SK-N-SH treated with all-trans-retinoic acid at 6 μM for 48 hours (cell line): ENCODE measurements at regions not wholly inside any gene's neighbourhood (a gene's known extent, or its start where the extent isn't known, plus 50 kb on each side); places are given as distances from the start of the nearest gene placed in this dataset.

ENCODE experiments used
- ATAC-seq: fragments of 200-7000 bp; cut with Tn5 transposase; 3 replicates; pipeline ENCODE4 v1.9.1; 2020; ENCODE audit warnings: mild to moderate bottlenecking, moderate library complexity
- ARNTL ChIP-seq: fragments of 450-650 bp; formaldehyde crosslinking; IDR thresholded peaks from 2 replicates; pipeline ENCODE4 v1.5.0; 2020; ENCODE audit warnings: low read depth, mild to moderate bottlenecking, moderate library complexity, borderline replicate concordance
- BACH2 ChIP-seq: fragments of 250-450 bp; sonication (Bioruptor Pico); IDR thresholded peaks from 2 replicates; pipeline ENCODE4 v1.9.0; 2021; ENCODE audit warnings: mild to moderate bottlenecking, borderline replicate concordance
- CREB5 ChIP-seq: fragments of 250-450 bp; sonication (Bioruptor Pico); IDR thresholded peaks from 2 replicates; pipeline ENCODE4 v1.5.1; 2020; ENCODE audit warnings: low read depth, mild to moderate bottlenecking, moderate library complexity
- CSDC2 ChIP-seq: fragments of 250-450 bp; sonication (Bioruptor Pico); IDR thresholded peaks from 2 replicates; pipeline ENCODE4 v1.5.0; 2020; ENCODE audit warnings: mild to moderate bottlenecking, moderate library complexity
- CSRNP3 ChIP-seq: fragments of 250-450 bp; sonication (Bioruptor Pico); IDR thresholded peaks from 2 replicates; pipeline ENCODE4 v1.5.1; 2021; ENCODE audit warnings: mild to moderate bottlenecking, moderate library complexity
- ESRRG ChIP-seq: fragments of 250-450 bp; sonication (Bioruptor Pico); IDR thresholded peaks from 2 replicates; pipeline ENCODE4 v1.6.1; 2021; ENCODE audit warnings: mild to moderate bottlenecking
- GLIS3 ChIP-seq: fragments of 250-450 bp; sonication (Bioruptor Pico); IDR thresholded peaks from 2 replicates; pipeline ENCODE4 v1.5.0; 2020; ENCODE audit warnings: mild to moderate bottlenecking, moderate library complexity
- ISL1 ChIP-seq: fragments of 250-450 bp; sonication (Bioruptor Pico); IDR thresholded peaks from 2 replicates; pipeline ENCODE4 v2.1.2; 2022; ENCODE audit warnings: mild to moderate bottlenecking, moderate library complexity
- OSR1 ChIP-seq: fragments of 250-450 bp; sonication (Bioruptor Pico); IDR thresholded peaks from 2 replicates; pipeline ENCODE4 v1.8.0; 2022; ENCODE audit warnings: moderate library complexity, mild to moderate bottlenecking, inconsistent platforms
- PATZ1 ChIP-seq: fragments of 250-450 bp; sonication (Bioruptor Pico); IDR thresholded peaks from 2 replicates; pipeline ENCODE4 v1.8.0; 2020; ENCODE audit warnings: mild to moderate bottlenecking, moderate library complexity, borderline replicate concordance
- POU6F1 ChIP-seq: fragments of 250-450 bp; sonication (Bioruptor Pico); IDR thresholded peaks from 2 replicates; pipeline ENCODE4 v1.8.0; 2021; ENCODE audit warnings: low read depth, mild to moderate bottlenecking, moderate library complexity, borderline replicate concordance
- PPARA ChIP-seq: fragments of 250-450 bp; sonication (Bioruptor Pico); IDR thresholded peaks from 2 replicates; pipeline ENCODE4 v1.5.0; 2020; ENCODE audit warnings: mild to moderate bottlenecking, borderline replicate concordance
- RARB ChIP-seq: fragments of 250-450 bp; sonication (Bioruptor Pico); IDR thresholded peaks from 2 replicates; pipeline ENCODE4 v1.8.0; 2021; ENCODE audit warnings: mild to moderate bottlenecking, moderate library complexity
- SNAI2 ChIP-seq: fragments of 250-450 bp; sonication (Bioruptor Pico); IDR thresholded peaks from 2 replicates; pipeline ENCODE4 v1.5.0; 2020; ENCODE audit warnings: mild to moderate bottlenecking, moderate library complexity
- TCF4 ChIP-seq: fragments of 250-450 bp; sonication (Bioruptor Pico); IDR thresholded peaks from 2 replicates; pipeline ENCODE4 v1.8.0; 2021; ENCODE audit warnings: mild to moderate bottlenecking, moderate library complexity, borderline replicate concordance
- TOX ChIP-seq: fragments of 250-450 bp; sonication (Bioruptor Pico); IDR thresholded peaks from 2 replicates; pipeline ENCODE4 v1.8.0; 2021; ENCODE audit warnings: mild to moderate bottlenecking, moderate library complexity, borderline replicate concordance
- TSHZ2 ChIP-seq: fragments of 250-450 bp; sonication (Bioruptor Pico); IDR thresholded peaks from 2 replicates; pipeline ENCODE4 v1.5.0; 2020; ENCODE audit warnings: mild to moderate bottlenecking, moderate library complexity
- ZC3H10 ChIP-seq: fragments of 250-450 bp; sonication (Bioruptor Pico); IDR thresholded peaks from 2 replicates; pipeline ENCODE4 v1.5.1; 2021; ENCODE audit warnings: mild to moderate bottlenecking, moderate library complexity
- ZFP3 ChIP-seq: fragments of 250-450 bp; sonication (Bioruptor Pico); IDR thresholded peaks from 2 replicates; pipeline ENCODE4 v1.5.0; 2020; ENCODE audit warnings: mild to moderate bottlenecking, moderate library complexity
- ZFP30 ChIP-seq: fragments of 450-650 bp; formaldehyde crosslinking; IDR thresholded peaks from 2 replicates; pipeline ENCODE4 v1.5.0; 2022; ENCODE audit warnings: mild to moderate bottlenecking, moderate library complexity
- ZNF565 ChIP-seq: fragments of 450-650 bp; formaldehyde crosslinking; conservative IDR thresholded peaks from 2 replicates; pipeline ENCODE4 v1.5.0; 2020; ENCODE audit warnings: low read depth, mild to moderate bottlenecking, moderate library complexity
- ZNF70 ChIP-seq: fragments of 450-650 bp; formaldehyde crosslinking; IDR thresholded peaks from 2 replicates; pipeline ENCODE4 v1.5.0; 2020; ENCODE audit warnings: mild to moderate bottlenecking, moderate library complexity
- ZNF8 ChIP-seq: fragments of 450-650 bp; formaldehyde crosslinking; IDR thresholded peaks from 2 replicates; pipeline ENCODE4 v1.5.0; 2020; ENCODE audit warnings: mild to moderate bottlenecking, moderate library complexity

GRCh38 chr6:106731144-106731842 lies 101.9 kb downstream of the QRSL1 start:
- ATAC-seq, result no peak
- TF ChIP-seq RARB (CRISPR knock-in tag) (no peak), CSDC2 (CRISPR knock-in tag) (no peak), ZFP3 (CRISPR knock-in tag) (no peak), CSRNP3 (CRISPR knock-in tag) (no peak), ZC3H10 (CRISPR knock-in tag) (no peak), TOX (CRISPR knock-in tag) (no peak), GLIS3 (CRISPR knock-in tag) (no peak), ZNF565 (no peak), ZNF8 (CRISPR knock-in tag) (no peak), CREB5 (CRISPR knock-in tag) (no peak), ARNTL (CRISPR knock-in tag) (no peak), TCF4 (CRISPR knock-in tag) (no peak), PPARA (CRISPR knock-in tag) (no peak), SNAI2 (CRISPR knock-in tag) (no peak), OSR1 (CRISPR knock-in tag) (no peak), ZNF70 (CRISPR knock-in tag) (no peak), ESRRG (CRISPR knock-in tag) (no peak), BACH2 (CRISPR knock-in tag) (no peak), POU6F1 (CRISPR knock-in tag) (no peak), ISL1 (no peak)

- no peak for ATAC-seq
- TF ChIP-seq TSHZ2 (CRISPR knock-in tag) (no peak), ZNF565 (no peak), SNAI2 (CRISPR knock-in tag) (no peak)
- TF ChIP-seq, all 23 proteins: peak for 0
Measured at GRCh38 chr6:106730718-106731117, 101.3 kb downstream of the QRSL1 start.

- TF ChIP-seq CSRNP3 (CRISPR knock-in tag), result no peak
- TF ChIP-seq TOX (CRISPR knock-in tag), result no peak
- TF ChIP-seq ISL1, result no peak
- no peak for TF ChIP-seq PATZ1 (CRISPR knock-in tag)
- no peak for TF ChIP-seq ZNF70 (CRISPR knock-in tag)
- no peak for TF ChIP-seq CSDC2 (CRISPR knock-in tag)
- no peak for TF ChIP-seq ESRRG (CRISPR knock-in tag)
- no peak for TF ChIP-seq PPARA (CRISPR knock-in tag)
- no peak for TF ChIP-seq GLIS3 (CRISPR knock-in tag)
- TF ChIP-seq ZFP3 (CRISPR knock-in tag), result no peak
- no peak for TF ChIP-seq ARNTL (CRISPR knock-in tag)
- TF ChIP-seq ZFP30 (CRISPR knock-in tag), result no peak
- no peak for TF ChIP-seq RARB (CRISPR knock-in tag)
- TF ChIP-seq, all 23 proteins: peak for 0
- ATAC-seq, result no peak
Measured at GRCh38 chr6:106730264-106730663, 100.9 kb downstream of the QRSL1 start.
